Mucosa of descending colon (tissue), 3 donors: ENCODE measurements at regions not wholly inside any gene's neighbourhood (a gene's known extent, or its start where the extent isn't known, plus 50 kb on each side); places are given as distances from the start of the nearest gene placed in this dataset.

Source experiments
- ATAC-seq: fragments of 200-7000 bp; cut with Tn5 transposase; one replicate; pipeline ENCODE4 v1.9.1; 2020; ENCODE audit warnings: mild to moderate bottlenecking, moderate library complexity
- DNase-seq, 3 donors: peaks; one replicate each; pipeline ENCODE4 v3.0.0-alpha.2; 2020
- H3K36me3 ChIP-seq: fragments of 200-600 bp; one replicate; pipeline ENCODE4 v1.8.0; 2021; ENCODE audit warnings: low read depth, mild to moderate bottlenecking
- H3K4me1 ChIP-seq: fragments of 200-600 bp; one replicate; pipeline ENCODE4 v1.8.0; 2021; ENCODE audit warnings: low read depth, mild to moderate bottlenecking
- H3K4me3 ChIP-seq: fragments of 200-600 bp; one replicate; pipeline ENCODE4 v1.8.0; 2021; ENCODE audit warnings: mild to moderate bottlenecking
- H3K9me3 ChIP-seq: fragments of 200-600 bp; one replicate; pipeline ENCODE4 v1.8.0; 2021; ENCODE audit warnings: mild to moderate bottlenecking
- intact Hi-C, 2 donors: fragments of 100-400 bp; cut with DNase I in 1 of 2; cut with micrococcal nuclease in 1 of 2; formaldehyde crosslinking; loops; one replicate each; pipeline versions ENCODE4 v1.11.0 to v1.11.1; 2022; cut with DNase I, micrococcal nuclease
- TF ChIP-seq, protein P1 (sequence below): fragments of 200-600 bp; IDR thresholded peaks from one replicate; pipeline ENCODE4 v1.8.0; 2022; ENCODE audit warnings: antibody characterized with exemption, mild to moderate bottlenecking
- donor health status: DM: no; HTN: no; CAD: no; lungs with moderate emphysema.
- donor health status: DM: no; HTN: no; CAD: no.
- donor health status: DM: no; HTN: yes; CAD: no.

DNA sequence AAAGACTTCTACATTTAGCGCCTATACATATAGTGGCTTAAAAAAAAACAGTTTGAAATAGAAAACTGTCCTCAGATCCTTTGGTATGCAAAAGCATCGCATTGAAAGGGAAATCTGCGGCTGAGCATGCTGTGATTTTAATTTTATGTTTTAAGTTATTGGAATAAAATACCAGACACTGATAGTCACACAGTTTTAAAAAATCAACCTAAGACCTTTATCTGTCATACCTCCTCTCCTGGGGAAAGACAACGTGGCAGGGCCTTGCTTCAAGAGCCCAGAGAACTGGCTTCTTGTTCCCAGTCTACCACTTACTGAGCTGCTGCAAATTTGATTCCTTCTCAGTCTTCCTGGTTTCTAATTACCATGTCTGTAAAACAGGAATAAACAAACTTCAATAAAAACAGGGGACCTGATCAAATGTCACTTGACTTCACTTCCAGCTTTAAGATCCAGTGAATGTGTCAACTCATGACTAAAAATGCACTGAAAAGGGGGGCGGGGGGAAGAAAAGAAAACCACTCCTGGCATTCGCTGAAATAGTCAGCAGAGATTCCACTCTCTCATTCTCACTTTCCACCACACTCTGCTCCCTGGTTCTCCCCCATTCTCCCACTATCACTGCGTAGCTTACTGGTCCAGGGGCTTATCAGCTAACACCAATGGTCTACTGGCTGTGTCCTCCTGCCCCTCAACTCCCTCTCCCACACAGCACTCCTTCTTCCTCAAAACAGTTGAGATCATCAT, 494.7 kb upstream of the MARCKS start:
- no peaks in the 10 kb centered on the region for H3K4me1 ChIP-seq
- TF ChIP-seq, protein P1, sequence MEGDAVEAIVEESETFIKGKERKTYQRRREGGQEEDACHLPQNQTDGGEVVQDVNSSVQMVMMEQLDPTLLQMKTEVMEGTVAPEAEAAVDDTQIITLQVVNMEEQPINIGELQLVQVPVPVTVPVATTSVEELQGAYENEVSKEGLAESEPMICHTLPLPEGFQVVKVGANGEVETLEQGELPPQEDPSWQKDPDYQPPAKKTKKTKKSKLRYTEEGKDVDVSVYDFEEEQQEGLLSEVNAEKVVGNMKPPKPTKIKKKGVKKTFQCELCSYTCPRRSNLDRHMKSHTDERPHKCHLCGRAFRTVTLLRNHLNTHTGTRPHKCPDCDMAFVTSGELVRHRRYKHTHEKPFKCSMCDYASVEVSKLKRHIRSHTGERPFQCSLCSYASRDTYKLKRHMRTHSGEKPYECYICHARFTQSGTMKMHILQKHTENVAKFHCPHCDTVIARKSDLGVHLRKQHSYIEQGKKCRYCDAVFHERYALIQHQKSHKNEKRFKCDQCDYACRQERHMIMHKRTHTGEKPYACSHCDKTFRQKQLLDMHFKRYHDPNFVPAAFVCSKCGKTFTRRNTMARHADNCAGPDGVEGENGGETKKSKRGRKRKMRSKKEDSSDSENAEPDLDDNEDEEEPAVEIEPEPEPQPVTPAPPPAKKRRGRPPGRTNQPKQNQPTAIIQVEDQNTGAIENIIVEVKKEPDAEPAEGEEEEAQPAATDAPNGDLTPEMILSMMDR = no peak
- ATAC-seq (peak; percentile 47), DNase-seq (no peak)
- H3K9me3 ChIP-seq = no peaks in the 10 kb centered on the region
- H3K4me3 ChIP-seq = no peak overlapping the region
- intact Hi-C loops = no loop called here
- H3K36me3 ChIP-seq = no peaks in the 10 kb centered on the region

DNA sequence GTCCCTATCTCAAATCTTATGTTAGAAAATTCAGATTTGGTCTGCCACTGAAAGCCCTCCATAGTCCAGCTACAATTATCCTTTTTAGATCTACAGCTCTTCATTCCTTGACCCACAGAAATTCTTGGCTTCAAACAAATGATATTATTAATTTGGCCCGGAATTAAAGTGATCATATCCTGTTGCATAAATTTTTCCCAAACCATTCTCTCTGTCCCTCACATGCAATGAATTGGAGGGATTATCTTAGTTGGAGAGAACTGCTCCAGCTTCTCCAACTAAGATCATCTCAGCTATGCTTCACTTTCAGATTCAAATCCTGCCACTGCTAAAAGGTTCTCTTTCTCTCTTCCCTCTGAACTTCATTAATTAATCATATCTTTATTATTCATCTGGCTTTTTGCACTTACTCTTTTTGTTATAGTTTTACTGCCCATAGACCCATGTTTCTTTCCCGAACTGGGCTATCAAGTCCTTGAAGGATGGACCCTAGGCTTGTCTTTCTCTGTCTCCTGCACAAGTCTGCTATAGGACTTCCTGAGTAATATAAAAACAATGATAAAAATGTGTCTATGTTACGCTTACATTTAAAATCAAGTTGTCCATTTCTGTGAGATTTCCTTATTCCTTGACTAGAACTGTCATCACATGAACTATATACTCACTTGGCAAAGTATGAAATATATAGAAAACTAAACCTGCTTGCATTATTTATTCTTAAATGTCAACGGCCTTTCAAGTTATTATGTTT, 493.9 kb upstream of the MARCKS start:
- ATAC-seq (no peak), DNase-seq (no peak)
- Histone ChIP-seq H3K36me3 (no peaks in the 10 kb centered on the region), H3K4me3 (no peak overlapping the region), H3K4me1 (no peaks in the 10 kb centered on the region), H3K9me3 (no peaks in the 10 kb centered on the region)
- TF ChIP-seq, protein P1 = no peak
- intact Hi-C loops = no loop called here

DNA sequence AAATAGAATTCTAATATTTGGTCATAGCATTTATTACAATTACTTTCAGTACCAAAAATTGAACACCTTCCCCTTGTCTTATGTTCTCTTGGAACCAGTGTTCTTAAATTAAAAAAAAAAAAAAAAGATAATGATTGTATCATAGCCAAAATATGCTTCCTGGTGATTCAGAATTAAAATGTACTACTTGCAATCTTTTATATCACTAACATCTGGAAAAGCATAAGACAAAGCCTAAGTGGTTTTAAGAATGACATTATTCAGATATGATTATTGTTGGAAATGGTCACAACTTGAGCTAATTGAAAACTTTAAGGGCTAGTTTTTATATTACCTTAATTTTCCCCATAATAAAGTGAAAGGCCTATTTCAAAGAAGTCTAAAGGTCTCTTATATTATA, 493.3 kb upstream of the MARCKS start:
- DNase-seq = no peak

DNA sequence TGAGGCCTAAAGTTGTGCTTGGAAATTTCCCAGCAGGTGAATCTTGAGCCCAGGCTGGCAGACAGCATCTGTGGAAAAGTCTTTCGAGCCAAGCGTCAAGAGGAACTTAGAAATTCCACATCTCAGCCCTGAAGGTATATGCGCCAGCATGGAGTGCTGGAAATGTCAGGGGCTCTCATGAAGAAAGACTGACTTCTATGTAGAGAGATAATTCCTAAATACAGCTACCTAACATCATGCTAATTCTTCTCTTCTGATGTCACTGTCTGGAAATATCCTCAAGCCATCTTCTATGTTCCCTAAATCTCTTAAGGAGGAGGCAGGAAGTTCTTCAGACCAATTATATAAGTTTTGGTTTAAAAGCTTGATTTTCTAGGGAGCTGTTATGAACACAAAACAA, 492.4 kb upstream of the MARCKS start:
- Histone ChIP-seq H3K4me3 (no peak overlapping the region), H3K36me3 (no peaks in the 10 kb centered on the region), H3K9me3 (no peaks in the 10 kb centered on the region), H3K4me1 (no peaks in the 10 kb centered on the region)
- TF ChIP-seq, protein P1 = no peak
- no peak for ATAC-seq
- no peak for DNase-seq
- intact Hi-C loops = no loop called here

More for the DNA sequence above, 493.3 kb upstream of the MARCKS start:
- Histone ChIP-seq H3K4me3 (no peak overlapping the region), H3K9me3 (no peaks in the 10 kb centered on the region), H3K36me3 (no peaks in the 10 kb centered on the region), H3K4me1 (no peaks in the 10 kb centered on the region)
- no peak for ATAC-seq
- intact Hi-C loops = no loop called here
- TF ChIP-seq, protein P1 = no peak

DNA sequence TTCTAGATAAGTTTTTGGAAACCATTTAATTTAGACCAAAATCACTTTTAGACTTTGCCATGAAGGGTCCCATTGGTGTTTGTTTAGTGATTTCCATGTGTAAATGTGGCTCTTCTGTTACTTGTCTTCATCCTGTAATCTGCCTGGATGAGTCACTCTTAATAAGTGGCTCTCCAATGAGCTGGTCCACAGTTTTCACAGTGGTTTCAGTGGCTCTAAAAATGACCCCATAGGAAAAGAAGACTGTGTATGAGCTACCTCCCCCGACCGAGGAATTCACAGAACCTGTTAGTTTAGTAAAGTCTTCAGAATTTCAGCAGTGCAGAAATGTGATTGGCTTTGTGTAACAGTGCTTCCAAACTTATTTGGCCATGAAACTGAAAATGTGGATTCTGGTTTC, 492.0 kb upstream of the MARCKS start:
- intact Hi-C loops = no loop called here
- Histone ChIP-seq H3K4me3 (no peak overlapping the region), H3K36me3 (no peaks in the 10 kb centered on the region), H3K9me3 (no peaks in the 10 kb centered on the region), H3K4me1 (no peaks in the 10 kb centered on the region)
- TF ChIP-seq, protein P1 = no peak
- DNase-seq = no peak
- ATAC-seq = no peak
